IPS-20b (cell line): ENCODE measurements at regions not wholly inside any gene's neighbourhood (a gene's known extent, or its start where the extent isn't known, plus 50 kb on each side); places are given as distances from the start of the nearest gene placed in this dataset.

Experiments
- H3K27ac ChIP-seq: one replicate; pipeline ENCODE4 v1.5.1; 2013; ENCODE audit warnings: low read length
- H3K27me3 ChIP-seq: 2 replicates; pipeline ENCODE4 v1.6.1; 2013; ENCODE audit warnings: mild to moderate bottlenecking, low read length, inconsistent platforms; ENCODE audit not compliant: insufficient read depth
- H3K36me3 ChIP-seq: 2 replicates; pipeline ENCODE4 v1.6.1; 2013; ENCODE audit warnings: low read depth, mild to moderate bottlenecking, inconsistent platforms, low read length, moderate library complexity; ENCODE audit not compliant: insufficient read depth
- H3K4me1 ChIP-seq: 2 replicates; pipeline ENCODE4 v1.6.1; 2013; ENCODE audit warnings: mild to moderate bottlenecking, control low read depth, inconsistent platforms, low read length, moderate library complexity; ENCODE audit not compliant: insufficient read depth
- H3K4me3 ChIP-seq: 2 replicates; pipeline ENCODE4 v1.5.1; 2013; ENCODE audit warnings: mild to moderate bottlenecking, low read length, inconsistent platforms
- H3K9ac ChIP-seq: 2 replicates; pipeline ENCODE4 v1.6.1; 2013; ENCODE audit warnings: low read depth, mild to moderate bottlenecking, inconsistent platforms, low read length, moderate library complexity
- H3K9me3 ChIP-seq: 2 replicates; pipeline ENCODE4 v1.6.1; 2013; ENCODE audit warnings: mild to moderate bottlenecking, low read depth, low read length, inconsistent platforms; ENCODE audit not compliant: insufficient read depth

DNA sequence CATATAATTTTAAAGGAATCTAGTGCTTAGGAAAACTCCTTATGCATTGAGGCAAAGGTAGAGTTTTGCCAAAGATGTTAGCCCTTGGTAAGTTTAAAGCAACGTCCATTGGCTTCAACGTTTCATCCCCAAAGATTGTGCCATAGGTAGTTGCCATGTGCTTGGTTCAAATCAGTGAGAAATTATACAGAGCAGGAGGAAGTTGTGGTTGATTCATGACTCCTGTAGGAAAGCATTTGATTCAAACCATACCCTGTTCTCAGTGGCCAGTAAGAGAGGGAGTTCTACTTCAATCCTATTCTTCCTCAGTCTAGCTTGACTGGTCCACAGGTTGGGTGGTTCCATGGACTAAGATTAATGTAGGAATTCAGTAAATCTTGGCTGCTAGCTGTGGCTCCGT, 535.6 kb downstream of the QKI start:
- no peaks in the 10 kb centered on the region for H3K9me3 ChIP-seq
- H3K36me3 ChIP-seq, result no peaks in the 10 kb centered on the region
- H3K27ac ChIP-seq, result no peak overlapping the region
- peaks cover 28% of the 10 kb centered on the region for H3K4me1 ChIP-seq
- no peaks in the 10 kb centered on the region for H3K27me3 ChIP-seq
- H3K9ac ChIP-seq, result no peak overlapping the region
- no peak overlapping the region for H3K4me3 ChIP-seq

DNA sequence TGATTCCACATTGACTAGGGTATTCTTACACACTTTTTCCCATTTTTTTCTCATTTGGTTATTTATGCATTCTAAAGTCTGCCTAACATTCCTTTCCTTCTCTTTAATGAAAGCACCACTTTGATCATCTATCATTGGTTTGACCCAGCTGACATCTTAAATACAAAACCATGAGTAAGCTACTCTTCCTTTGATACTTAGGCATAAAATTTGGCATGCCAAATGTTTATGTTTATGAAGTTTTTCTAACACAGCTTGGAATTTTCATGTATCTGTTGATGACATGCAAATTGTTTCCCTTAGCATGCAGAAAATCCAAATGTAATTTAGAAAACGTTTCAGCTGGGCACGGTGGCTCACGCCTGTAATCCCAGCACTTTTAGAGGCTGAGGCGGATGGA, 534.9 kb downstream of the QKI start:
- no peaks in the 10 kb centered on the region for H3K36me3 ChIP-seq
- H3K4me3 ChIP-seq, result no peak overlapping the region
- H3K9me3 ChIP-seq, result no peaks in the 10 kb centered on the region
- no peak overlapping the region for H3K9ac ChIP-seq
- no peak overlapping the region for H3K27ac ChIP-seq
- H3K4me1 ChIP-seq, result peaks cover 30% of the 10 kb centered on the region
- no peaks in the 10 kb centered on the region for H3K27me3 ChIP-seq

DNA sequence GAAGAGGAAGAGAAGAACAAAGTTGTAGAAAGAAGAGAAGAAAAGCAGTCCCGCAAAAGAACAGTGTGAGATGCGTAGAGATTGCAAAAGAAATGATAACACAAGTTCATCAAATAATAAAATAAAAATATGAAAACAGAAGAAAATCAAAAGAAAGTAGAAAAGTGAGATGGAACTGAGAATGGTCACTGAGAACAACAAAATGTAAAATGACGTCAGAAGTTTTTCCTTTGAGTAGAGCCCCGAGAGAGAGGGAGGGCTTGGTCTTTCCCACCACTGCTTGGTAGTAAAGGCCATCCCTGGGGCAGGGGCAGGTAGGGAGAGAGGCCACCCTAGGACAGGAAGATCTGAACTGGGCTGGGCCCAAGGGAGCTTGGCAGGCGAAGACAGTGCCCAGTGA, 533.7 kb downstream of the QKI start:
- Histone ChIP-seq H3K27ac (no peak overlapping the region), H3K9ac (no peak overlapping the region), H3K4me3 (no peak overlapping the region), H3K4me1 (peaks cover 32% of the 10 kb centered on the region), H3K27me3 (no peaks in the 10 kb centered on the region), H3K36me3 (no peaks in the 10 kb centered on the region), H3K9me3 (no peaks in the 10 kb centered on the region)

GRCh38 chr6:163947276-163947675, 532.8 kb downstream of the QKI start:
- Histone ChIP-seq H3K9me3 (no peaks in the 10 kb centered on the region), H3K9ac (no peak overlapping the region), H3K27me3 (no peaks in the 10 kb centered on the region)

DNA sequence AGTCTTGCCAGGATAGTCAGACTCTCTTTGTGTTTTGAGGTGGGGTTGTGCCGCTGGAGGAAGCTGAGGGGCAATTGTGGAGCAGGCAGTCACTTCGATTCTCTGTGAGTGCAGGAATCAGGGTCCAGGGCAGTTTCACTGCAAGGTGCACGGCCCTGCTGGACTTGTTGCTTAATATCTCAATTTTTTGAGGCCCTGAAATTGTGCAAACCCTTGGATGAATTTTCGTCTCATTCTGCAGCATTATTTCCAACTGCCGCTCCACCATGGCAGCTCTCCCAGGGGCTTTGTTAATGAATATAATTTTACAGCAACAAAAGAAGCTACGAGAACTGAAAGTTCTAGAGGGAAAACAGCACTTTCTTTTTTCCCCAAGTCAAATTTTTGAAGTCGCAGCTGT, 531.9 kb downstream of the QKI start:
- Histone ChIP-seq H3K9me3 (no peaks in the 10 kb centered on the region), H3K27ac (no peak overlapping the region), H3K4me1 (peaks cover 41% of the 10 kb centered on the region), H3K9ac (no peak overlapping the region; the same call in 1 of the 2 replicates), H3K4me3 (no peak overlapping the region), H3K27me3 (no peaks in the 10 kb centered on the region), H3K36me3 (no peaks in the 10 kb centered on the region)

More at GRCh38 chr6:163947276-163947675, 532.8 kb downstream of the QKI start:
- no peak overlapping the region for H3K27ac ChIP-seq
- peaks cover 37% of the 10 kb centered on the region for H3K4me1 ChIP-seq
- H3K36me3 ChIP-seq, result no peaks in the 10 kb centered on the region
- H3K4me3 ChIP-seq, result no peak overlapping the region

DNA sequence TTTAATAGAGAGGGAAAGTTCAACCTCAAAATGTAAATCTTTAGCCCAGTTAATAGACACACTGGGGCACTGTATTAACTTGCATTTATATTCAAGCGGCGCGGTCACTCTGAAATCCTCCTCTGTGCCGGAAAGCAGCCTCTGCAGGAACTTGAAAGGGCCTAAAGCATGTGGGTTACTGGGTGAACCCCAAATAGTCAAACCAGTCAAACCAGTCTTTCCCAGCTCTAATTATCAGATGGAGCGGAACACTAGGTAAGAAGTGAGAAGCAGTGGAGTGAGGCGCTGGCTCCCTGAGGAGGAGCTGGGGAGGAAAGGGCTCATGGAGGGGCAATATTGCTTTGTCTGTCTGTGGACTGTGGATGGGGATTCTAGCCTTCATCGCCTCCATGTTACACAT, 531.3 kb downstream of the QKI start:
- Histone ChIP-seq H3K9ac (peak overlapping the region; percentile 14; the same call in 1 of the 2 replicates), H3K27me3 (no peaks in the 10 kb centered on the region), H3K27ac (no peak overlapping the region), H3K4me3 (no peak overlapping the region), H3K9me3 (no peaks in the 10 kb centered on the region), H3K4me1 (peaks cover 45% of the 10 kb centered on the region), H3K36me3 (no peaks in the 10 kb centered on the region)

GRCh38 chr6:163944897-163945296, 530.4 kb downstream of the QKI start:
- Histone ChIP-seq H3K4me1 (peaks cover 46% of the 10 kb centered on the region), H3K36me3 (no peaks in the 10 kb centered on the region), H3K4me3 (peak overlapping the region; percentile 64; the same call in 1 of the 2 replicates), H3K9me3 (no peaks in the 10 kb centered on the region), H3K27me3 (no peaks in the 10 kb centered on the region), H3K9ac (peak overlapping the region; percentile 14; the same call in 1 of the 2 replicates), H3K27ac (peak overlapping the region; percentile 25)

- Histone ChIP-seq H3K4me3 (peak overlapping the region; percentile 64; the same call in 1 of the 2 replicates), H3K27ac (peak overlapping the region; percentile 70), H3K9ac (peak overlapping the region; percentile 80; the same call in 1 of the 2 replicates)
These were observed 529.3 kb downstream of the QKI start for GRCh38 chr6:163943607-163944385.

GRCh38 chr6:163942790-163943189, 528.3 kb downstream of the QKI start:
- Histone ChIP-seq H3K9me3 (no peaks in the 10 kb centered on the region), H3K9ac (no peak overlapping the region), H3K27me3 (no peaks in the 10 kb centered on the region), H3K36me3 (no peaks in the 10 kb centered on the region), H3K27ac (no peak overlapping the region), H3K4me1 (peaks cover 46% of the 10 kb centered on the region), H3K4me3 (peak overlapping the region; percentile 64; the same call in 1 of the 2 replicates)

More at GRCh38 chr6:163943607-163944385, 529.3 kb downstream of the QKI start:
- no peaks in the 10 kb centered on the region for H3K27me3 ChIP-seq
- no peaks in the 10 kb centered on the region for H3K9me3 ChIP-seq
- H3K4me1 ChIP-seq, result peaks cover 46% of the 10 kb centered on the region
- no peaks in the 10 kb centered on the region for H3K36me3 ChIP-seq

DNA sequence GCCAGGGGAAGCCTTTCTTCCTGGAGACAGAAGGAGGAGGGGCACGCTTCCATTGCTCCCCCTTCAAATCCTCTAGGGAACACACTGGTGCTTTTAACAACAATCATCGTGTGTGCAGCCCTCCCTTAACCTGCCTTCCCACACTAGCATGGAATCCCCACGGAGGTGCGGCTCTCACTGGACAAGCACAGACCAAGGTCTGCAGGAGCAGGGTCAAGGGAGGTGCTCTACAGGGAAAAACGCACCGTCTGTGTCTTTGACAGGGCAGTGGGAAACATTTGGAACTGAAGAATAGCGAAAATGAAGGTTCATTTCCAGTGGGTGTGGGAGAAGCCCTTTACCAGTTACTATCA, 527.1 kb downstream of the QKI start:
- Histone ChIP-seq H3K27me3 (no peaks in the 10 kb centered on the region), H3K27ac (no peak overlapping the region), H3K4me1 (peaks cover 46% of the 10 kb centered on the region), H3K9ac (no peak overlapping the region; the same call in 1 of the 2 replicates), H3K4me3 (no peak overlapping the region), H3K36me3 (no peaks in the 10 kb centered on the region), H3K9me3 (0 out of 2 replicates have a peak, but pooled peaks cover 2% of the 10 kb centered on the region)

DNA sequence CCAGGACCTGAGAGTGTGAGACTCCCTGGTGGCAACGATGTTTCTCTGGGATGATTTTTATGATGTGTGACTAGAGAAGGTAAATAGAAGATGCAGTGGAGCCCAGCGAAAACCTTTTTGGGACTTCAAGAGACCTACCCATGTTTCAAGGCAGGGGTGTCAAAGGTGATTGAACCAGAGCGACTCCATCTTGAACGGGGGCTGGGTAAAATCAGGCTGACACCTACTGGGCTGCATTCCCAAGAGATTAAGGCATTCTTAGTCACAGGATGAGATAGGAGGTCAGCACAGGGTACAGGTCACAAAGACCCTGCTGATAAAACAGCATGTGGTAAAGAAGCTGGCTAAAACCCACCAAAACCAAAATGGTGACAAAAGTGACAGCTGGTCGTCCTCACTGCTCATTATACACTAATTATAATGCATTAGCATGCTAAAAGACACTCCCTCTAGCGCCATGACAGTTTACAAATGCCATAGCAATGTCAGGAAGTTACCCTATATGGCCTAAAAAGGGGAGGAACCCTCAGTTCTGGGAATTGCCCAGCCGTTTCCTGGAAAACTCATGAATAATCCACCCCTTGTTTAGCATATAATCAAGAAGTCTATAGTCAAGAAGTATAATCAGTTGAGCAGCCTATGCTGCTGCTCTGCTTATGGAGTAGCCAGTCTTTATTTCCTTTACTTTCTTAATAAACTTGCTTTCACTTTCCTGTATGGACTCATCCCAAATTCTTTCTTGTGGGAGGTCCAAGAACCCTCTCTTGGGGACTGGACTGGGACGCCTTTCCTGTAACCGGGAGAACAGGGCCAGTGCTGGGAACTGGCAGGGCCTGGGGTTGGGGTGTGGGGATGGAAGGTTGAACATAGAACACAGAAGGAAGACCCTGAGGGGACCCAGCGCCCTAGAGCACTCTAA, 526.4 kb downstream of the QKI start:
- H3K9ac ChIP-seq, result no peak overlapping the region; the same call in 1 of the 2 replicates
- no peaks in the 10 kb centered on the region for H3K36me3 ChIP-seq
- no peaks in the 10 kb centered on the region for H3K27me3 ChIP-seq
- H3K4me1 ChIP-seq, result peaks cover 41% of the 10 kb centered on the region
- no peak overlapping the region for H3K4me3 ChIP-seq
- H3K9me3 ChIP-seq, result 0 out of 2 replicates have a peak, but pooled peaks cover 2% of the 10 kb centered on the region
- H3K27ac ChIP-seq, result no peak overlapping the region
